ENCODE measurements at regions not wholly inside any gene's neighbourhood (a gene's known extent, or its start where the extent isn't known, plus 50 kb on each side); places are given as distances from the start of the nearest gene placed in this dataset.

- TF ChIP-seq, protein P1, sequence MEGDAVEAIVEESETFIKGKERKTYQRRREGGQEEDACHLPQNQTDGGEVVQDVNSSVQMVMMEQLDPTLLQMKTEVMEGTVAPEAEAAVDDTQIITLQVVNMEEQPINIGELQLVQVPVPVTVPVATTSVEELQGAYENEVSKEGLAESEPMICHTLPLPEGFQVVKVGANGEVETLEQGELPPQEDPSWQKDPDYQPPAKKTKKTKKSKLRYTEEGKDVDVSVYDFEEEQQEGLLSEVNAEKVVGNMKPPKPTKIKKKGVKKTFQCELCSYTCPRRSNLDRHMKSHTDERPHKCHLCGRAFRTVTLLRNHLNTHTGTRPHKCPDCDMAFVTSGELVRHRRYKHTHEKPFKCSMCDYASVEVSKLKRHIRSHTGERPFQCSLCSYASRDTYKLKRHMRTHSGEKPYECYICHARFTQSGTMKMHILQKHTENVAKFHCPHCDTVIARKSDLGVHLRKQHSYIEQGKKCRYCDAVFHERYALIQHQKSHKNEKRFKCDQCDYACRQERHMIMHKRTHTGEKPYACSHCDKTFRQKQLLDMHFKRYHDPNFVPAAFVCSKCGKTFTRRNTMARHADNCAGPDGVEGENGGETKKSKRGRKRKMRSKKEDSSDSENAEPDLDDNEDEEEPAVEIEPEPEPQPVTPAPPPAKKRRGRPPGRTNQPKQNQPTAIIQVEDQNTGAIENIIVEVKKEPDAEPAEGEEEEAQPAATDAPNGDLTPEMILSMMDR (IDR thresholded peaks at IDR 0.05; ENCODE audit: control extremely low read depth, extremely low read depth, low read depth, missing control alignments), result no peak
- ChIA-PET POLR2A (no interaction called here), CTCF (interaction anchor here (1.1 to 1.6 kb wide), 3 partner anchors 14 to 96 kb away, joined by 3 to 4 read pairs (median 3); no protein-coding TSS in a partner anchor)
- no peak for DNase-seq (ENCODE audit: extremely low spot score)
Observed at GRCh38 chr3:150133293-150133692, 162.6 kb upstream of the PFN2 start.

GRCh38 chr3:150132101-150132749 lies 161.5 kb upstream of the PFN2 start:
- CTCF ChIA-PET, result interaction anchor here (0.6 to 1.1 kb wide), 2 partner anchors 18 to 44 kb away, joined by 3 read pairs; no protein-coding TSS in a partner anchor
- TF ChIP-seq, protein P1 (IDR thresholded peaks at IDR 0.05; ENCODE audit: control extremely low read depth, extremely low read depth, low read depth, missing control alignments), result no peak
- POLR2A ChIA-PET, result no interaction called here
- DNase-seq (ENCODE audit: extremely low spot score), result peak; percentile 26

GRCh38 chr3:150131663-150132062 lies 161.0 kb upstream of the PFN2 start:
- no peak for DNase-seq (ENCODE audit: extremely low spot score)
- ChIA-PET POLR2A (no interaction called here), CTCF (interaction anchor here (1.0 kb wide), 1 partner anchor 108 kb away, joined by 3 read pairs; no protein-coding TSS in a partner anchor)
- TF ChIP-seq, protein P1 (IDR thresholded peaks at IDR 0.05; ENCODE audit: control extremely low read depth, extremely low read depth, low read depth, missing control alignments), result no peak

- DNase-seq (ENCODE audit: extremely low spot score), result no peak
- ChIA-PET POLR2A (interaction anchor here (0.6 kb wide), 1 partner anchor 1177 kb away, joined by 3 read pairs; no protein-coding TSS in a partner anchor), CTCF (interaction anchor here (0.8 to 1.2 kb wide), 3 partner anchors 19 to 107 kb away, joined by 3 to 4 read pairs (median 3); no protein-coding TSS in a partner anchor)
Observed at GRCh38 chr3:150130404-150131100, 159.9 kb upstream of the PFN2 start.

DNA sequence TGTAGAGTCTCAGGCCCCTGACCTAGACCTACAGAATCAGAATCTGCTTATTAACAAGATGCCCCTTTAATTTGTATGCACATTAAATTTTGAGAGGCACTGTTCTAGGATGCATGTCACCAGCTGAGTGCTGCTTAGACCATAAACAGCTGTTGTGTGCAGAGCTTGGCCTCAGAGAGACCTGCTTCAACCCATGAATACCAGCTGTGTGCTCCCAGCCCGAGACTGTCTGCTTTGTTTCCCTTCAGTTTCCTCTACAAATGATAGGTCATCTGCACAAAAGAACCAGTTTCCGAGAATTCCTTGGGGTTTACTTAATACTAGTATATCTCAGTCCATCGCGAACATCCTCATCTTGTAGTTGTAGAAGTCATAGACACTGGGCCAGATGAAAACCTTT lies 158.5 kb upstream of the PFN2 start:
- ChIA-PET CTCF (no interaction called here), POLR2A (no interaction called here)
- TF ChIP-seq, protein P1 (IDR thresholded peaks at IDR 0.05; ENCODE audit: control extremely low read depth, extremely low read depth, low read depth, missing control alignments), result no peak
- DNase-seq (ENCODE audit: extremely low spot score), result no peak

More at GRCh38 chr3:150130404-150131100, 159.9 kb upstream of the PFN2 start:
- TF ChIP-seq, protein P1 (IDR thresholded peaks at IDR 0.05; ENCODE audit: control extremely low read depth, extremely low read depth, low read depth, missing control alignments), result no peak

DNA sequence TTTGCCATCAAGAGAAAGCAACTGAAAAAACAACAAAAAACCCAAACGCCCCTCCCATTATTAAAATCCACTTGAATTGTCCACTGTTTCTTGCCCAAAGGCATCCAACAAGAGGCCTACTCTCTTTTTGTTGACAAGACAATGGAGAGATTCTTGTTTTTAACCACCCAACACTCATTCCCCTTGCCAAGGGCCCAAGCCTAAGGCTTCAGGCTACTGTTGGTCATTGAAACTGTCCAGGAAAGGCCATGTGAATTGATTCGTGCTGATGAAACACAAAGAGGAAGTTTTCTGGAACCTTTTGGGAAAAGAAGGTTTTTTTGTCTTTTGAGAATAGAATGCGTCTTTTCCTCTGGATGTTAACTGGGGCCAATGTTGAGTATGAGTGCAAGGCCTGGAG lies 157.4 kb upstream of the PFN2 start:
- no peak for DNase-seq (ENCODE audit: extremely low spot score)
- CTCF ChIA-PET, result no interaction called here

More for the DNA sequence above, 157.4 kb upstream of the PFN2 start:
- TF ChIP-seq, protein P1 (IDR thresholded peaks at IDR 0.05; ENCODE audit: control extremely low read depth, extremely low read depth, low read depth, missing control alignments), result no peak
- POLR2A ChIA-PET, result no interaction called here
